HG02943 (cell line): ENCODE measurements at regions not wholly inside any gene's neighbourhood (a gene's known extent, or its start where the extent isn't known, plus 50 kb on each side); places are given as distances from the start of the nearest gene placed in this dataset.
"Not testable (repeated sequence)": the region's sequence is repeated elsewhere in the genome, so short reads cannot be mapped to it uniquely, and the experiment has no call there.

Experiments
- ATAC-seq: cut with Tn5 transposase; IDR thresholded peaks from one replicate; pipeline ENCODE4 v1.9.1; 2021; ENCODE audit warnings: mild to moderate bottlenecking, low read depth, moderate library complexity; ENCODE audit not compliant: unreplicated experiment

GRCh38 chr2:34199971-34200370, 600.9 kb upstream of the FAM98A start:
- ATAC-seq = no peak

GRCh38 chr2:34193164-34193563, 594.1 kb upstream of the FAM98A start:
- no peak for ATAC-seq

DNA sequence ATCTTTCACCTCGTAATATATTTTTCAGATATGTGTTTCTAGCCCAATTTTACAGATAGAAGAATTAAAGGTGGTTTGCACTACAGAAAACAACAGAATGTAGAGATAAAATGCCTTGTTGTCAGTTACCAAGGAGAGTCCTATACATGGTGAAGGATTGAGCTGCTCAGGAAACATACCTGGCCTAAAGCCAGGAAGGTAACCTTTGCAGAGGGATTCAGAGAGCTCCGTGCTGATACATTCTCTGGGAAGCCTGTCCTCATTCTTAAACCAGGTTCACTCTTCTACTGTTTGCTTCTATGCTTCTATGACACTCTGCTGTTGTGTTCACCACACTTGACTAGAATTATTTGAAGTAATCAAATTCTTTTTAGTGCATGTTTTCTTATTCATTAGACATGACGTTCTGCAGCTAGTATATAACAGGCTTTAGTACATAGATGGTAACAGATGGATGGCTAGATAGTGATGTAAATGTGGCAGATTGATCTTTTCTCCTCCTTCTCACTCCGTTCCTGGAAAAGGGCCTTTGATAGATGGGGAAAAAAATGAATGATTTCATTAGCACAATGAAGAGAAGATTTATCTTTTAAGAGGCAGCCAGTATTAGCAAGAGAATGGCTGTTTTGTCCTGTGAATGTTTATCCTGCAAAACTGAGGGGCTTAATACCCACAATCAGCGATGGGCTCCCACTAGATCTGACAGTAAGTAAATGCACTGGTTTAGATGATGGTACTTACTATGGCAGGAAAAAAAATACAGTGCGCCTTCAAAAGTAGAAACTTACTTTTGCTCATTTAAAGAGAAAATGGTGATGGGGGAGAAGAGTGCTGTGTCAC, 589.6 kb upstream of the FAM98A start:
- no peak for ATAC-seq

DNA sequence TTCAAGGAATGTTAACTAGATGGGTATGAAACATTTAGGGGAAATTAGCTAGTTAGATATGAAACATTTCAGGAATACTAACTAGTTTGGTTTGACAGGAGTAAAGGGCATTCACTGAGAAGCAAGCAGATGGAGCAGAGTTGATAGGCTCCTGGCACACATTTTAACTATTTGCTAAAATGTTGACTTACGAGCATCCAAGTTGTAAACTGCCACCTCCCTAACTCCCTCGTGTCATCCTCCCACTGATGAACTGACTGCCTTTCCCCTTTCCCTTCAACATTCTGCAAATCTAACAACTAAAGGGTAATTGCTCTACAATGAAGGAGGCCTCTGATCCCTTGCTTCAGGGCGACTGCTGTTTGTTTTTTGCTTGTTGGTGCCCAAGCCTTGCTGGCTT, 580.4 kb upstream of the FAM98A start:
- ATAC-seq = no peak

DNA sequence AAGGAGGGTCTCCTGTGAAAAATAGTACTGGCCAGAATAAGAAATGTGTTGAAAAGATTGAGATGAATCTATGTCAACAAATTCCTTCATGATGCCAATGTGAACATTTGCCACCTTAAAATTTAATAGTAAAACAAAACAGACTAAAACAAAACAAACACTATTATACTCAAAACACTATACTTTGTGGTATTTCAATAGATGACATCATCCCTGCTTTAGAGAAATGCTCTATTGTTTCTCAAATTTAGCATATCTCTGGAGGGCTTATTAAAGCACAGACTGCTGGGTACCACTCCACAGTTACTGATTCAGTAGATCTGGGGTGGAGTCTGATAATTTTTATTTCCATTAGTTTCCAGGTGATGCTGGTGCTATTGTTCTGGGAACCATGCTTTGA, 579.4 kb upstream of the FAM98A start:
- ATAC-seq = no peak

GRCh38 chr2:34176693-34177092, 577.6 kb upstream of the FAM98A start:
- no peak for ATAC-seq

- no peak for ATAC-seq
Observed at GRCh38 chr2:34174506-34174905, 575.4 kb upstream of the FAM98A start.

- ATAC-seq = no peak
Observed at GRCh38 chr2:34162231-34162630, 563.1 kb upstream of the FAM98A start.

DNA sequence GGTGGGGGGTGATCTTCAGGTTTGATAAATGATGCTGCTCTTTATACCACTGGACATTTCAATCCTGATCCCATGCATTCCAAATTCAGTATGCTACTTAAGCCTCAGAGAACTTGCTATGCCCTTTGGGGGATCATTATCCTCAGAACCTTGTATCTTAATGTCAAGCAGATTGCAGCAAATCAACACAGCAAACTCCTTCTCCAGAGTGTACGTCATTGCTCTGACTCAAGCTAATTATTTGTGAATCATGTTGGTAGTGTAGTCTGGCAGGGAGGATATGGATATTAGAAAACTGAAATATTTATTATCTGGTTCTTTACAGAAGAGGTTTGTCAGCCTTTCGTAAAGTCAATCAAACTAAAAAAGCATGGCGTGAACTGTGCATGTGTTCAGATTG, 562.5 kb upstream of the FAM98A start:
- no peak for ATAC-seq

GRCh38 chr2:34159901-34160300, 560.8 kb upstream of the FAM98A start:
- ATAC-seq = no peak

GRCh38 chr2:34153484-34153883, 554.4 kb upstream of the FAM98A start:
- ATAC-seq = no peak

DNA sequence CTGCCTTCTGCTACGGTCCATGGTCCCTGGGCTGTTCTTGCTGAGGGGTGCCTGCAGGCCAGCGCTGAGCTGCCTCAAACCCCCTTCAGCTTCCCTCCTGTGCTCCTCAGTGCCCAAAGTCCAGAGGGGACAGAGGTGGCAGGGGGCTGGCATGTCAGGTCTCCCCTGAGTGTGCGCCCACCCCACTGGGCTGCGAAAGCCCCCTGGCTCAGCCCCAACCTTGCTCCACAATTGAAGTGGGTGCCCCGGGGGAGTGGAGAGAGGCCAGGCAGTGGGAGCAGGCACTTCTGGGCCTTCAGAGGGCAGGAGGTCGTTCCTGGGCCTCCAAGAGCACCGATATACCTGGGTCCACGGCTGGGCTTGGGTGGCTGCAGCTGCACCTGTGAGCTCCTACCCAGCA, 548.7 kb upstream of the FAM98A start:
- ATAC-seq = no peak

GRCh38 chr2:34143149-34143548, 544.0 kb upstream of the FAM98A start:
- no peak for ATAC-seq

- not testable (repeated sequence) for ATAC-seq
Observed at GRCh38 chr2:34142531-34143008, 543.5 kb upstream of the FAM98A start.

GRCh38 chr2:34133065-34133464, 534.0 kb upstream of the FAM98A start:
- not testable (repeated sequence) for ATAC-seq

DNA sequence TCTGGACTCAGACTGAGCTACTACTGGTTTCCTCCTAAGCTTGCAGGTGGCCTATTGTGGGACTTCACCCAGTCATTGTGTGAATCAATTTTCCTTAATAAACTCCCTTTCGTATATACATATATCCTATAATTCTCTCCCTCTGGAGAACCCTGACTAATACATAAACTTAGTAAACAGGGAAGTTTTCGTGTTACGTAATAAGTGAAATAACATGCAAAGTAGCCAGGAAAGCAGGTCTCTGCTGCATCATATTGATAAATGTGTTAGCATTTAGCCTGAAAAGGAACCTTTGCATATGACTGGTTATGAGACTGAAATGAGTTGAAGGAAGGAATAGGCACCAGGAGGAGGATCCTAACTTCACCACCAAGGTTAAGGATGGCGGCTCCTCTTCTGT, 527.2 kb upstream of the FAM98A start:
- no peak for ATAC-seq

GRCh38 chr2:34123996-34124785, 525.1 kb upstream of the FAM98A start:
- ATAC-seq = no peak

DNA sequence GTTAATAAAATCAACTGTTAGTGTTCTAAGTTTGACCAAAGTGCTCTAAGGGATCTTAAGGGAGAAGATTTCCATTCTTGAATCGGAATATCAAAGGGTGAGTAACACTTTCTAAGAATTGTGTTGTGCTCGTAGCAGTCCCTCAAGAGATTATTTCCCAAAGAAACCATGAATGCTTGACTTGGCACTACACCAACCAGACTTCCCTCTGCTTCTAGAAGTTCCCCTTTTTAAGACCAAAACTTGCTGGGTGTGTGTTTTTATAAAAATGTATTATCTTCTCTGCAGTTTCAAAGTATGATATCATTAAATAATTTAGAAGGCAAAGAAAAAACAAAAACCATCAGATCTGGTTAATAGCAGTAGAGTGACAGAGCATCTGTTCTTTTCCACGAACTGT, 522.0 kb upstream of the FAM98A start:
- no peak for ATAC-seq

DNA sequence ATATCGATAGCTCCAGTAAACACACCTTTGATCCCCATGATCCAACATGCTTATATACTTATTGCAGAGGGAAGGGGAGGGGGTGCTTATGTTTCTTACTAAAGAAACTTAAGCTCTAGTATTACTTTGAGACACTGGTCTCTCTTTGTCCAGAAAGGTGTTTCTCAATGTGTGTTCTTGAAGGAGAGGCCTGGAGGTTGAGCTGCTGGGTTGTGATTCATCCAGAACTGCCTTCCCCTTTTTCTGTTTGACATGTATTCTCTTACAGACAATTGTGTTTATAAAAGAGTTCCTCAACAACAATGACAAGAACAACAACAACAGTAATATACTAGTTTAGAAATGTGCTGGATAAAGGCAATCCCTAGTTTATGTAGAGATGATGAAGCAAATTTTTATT, 516.0 kb upstream of the FAM98A start:
- ATAC-seq = no peak

GRCh38 chr2:34112161-34112560, 513.1 kb upstream of the FAM98A start:
- ATAC-seq = no peak

GRCh38 chr2:34110392-34110791, 511.3 kb upstream of the FAM98A start:
- no peak for ATAC-seq

- ATAC-seq = no peak
Observed at GRCh38 chr2:34107811-34108210, 508.7 kb upstream of the FAM98A start.
